PC-9 (cell line): ENCODE measurements at regions not wholly inside any gene's neighbourhood (a gene's known extent, or its start where the extent isn't known, plus 50 kb on each side); places are given as distances from the start of the nearest gene placed in this dataset.

ENCODE experiments used
- EZH2 ChIP-seq: fragments of 200-600 bp; sonication (generic); IDR thresholded peaks from 2 replicates; pipeline ENCODE4 v1.8.0; 2017; ENCODE audit warnings: antibody characterized with exemption, low read depth
- TF ChIP-seq, protein P1 (sequence below): fragments of 200-600 bp; sonication (generic); conservative IDR thresholded peaks from 2 replicates; pipeline ENCODE4 v1.6.1; 2017; ENCODE audit warnings: mixed run types, antibody characterized with exemption, mild to moderate bottlenecking, moderate library complexity

DNA sequence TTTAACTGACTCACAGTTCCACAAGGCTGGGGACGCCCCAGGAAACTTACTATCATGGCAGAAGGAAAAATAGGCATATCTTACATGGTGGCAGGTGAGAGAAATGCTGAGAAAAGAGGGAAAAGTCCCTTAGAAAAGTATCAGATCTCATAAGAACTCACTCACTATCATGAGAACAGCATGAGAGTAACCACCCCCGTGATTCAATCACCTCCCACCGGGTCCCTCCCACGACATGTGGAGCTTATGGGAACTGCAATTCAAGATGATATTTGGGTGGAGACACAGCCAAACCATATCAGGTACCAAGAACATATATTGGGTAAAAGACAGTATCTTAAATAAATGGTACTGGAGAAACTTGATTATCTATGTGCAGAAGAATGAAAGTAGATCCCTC is 100.3 kb upstream of the FAR2 start:
- TF ChIP-seq, protein P1, sequence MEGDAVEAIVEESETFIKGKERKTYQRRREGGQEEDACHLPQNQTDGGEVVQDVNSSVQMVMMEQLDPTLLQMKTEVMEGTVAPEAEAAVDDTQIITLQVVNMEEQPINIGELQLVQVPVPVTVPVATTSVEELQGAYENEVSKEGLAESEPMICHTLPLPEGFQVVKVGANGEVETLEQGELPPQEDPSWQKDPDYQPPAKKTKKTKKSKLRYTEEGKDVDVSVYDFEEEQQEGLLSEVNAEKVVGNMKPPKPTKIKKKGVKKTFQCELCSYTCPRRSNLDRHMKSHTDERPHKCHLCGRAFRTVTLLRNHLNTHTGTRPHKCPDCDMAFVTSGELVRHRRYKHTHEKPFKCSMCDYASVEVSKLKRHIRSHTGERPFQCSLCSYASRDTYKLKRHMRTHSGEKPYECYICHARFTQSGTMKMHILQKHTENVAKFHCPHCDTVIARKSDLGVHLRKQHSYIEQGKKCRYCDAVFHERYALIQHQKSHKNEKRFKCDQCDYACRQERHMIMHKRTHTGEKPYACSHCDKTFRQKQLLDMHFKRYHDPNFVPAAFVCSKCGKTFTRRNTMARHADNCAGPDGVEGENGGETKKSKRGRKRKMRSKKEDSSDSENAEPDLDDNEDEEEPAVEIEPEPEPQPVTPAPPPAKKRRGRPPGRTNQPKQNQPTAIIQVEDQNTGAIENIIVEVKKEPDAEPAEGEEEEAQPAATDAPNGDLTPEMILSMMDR = no peak
- no peak for TF ChIP-seq EZH2
